ENCODE measurements at regions not wholly inside any gene's neighbourhood (a gene's known extent, or its start where the extent isn't known, plus 50 kb on each side); places are given as distances from the start of the nearest gene placed in this dataset.

GRCh38 chr11:131311776-131312514 is 58.5 kb upstream of the NTM start:
- DNase-seq (ENCODE audit: low spot score) (no peak), ATAC-seq (no peak)
- peaks cover 53% of the 10 kb centered on the region for H3K9me3 Mint-ChIP-seq
- TF ChIP-seq ZNF281 (CRISPR knock-in tag; IDR thresholded peaks at IDR 0.05), result no peak
- TF ChIP-seq ATF3 (CRISPR knock-in tag; conservative IDR thresholded peaks at IDR 0.05), result no peak
- no peak for TF ChIP-seq IRF2 (CRISPR knock-in tag; IDR thresholded peaks at IDR 0.05; ENCODE audit: borderline replicate concordance, low read depth)
- TF ChIP-seq ZNF671 (CRISPR knock-in tag; IDR thresholded peaks at IDR 0.05), result no peak
- no peak for TF ChIP-seq ZNF423 (CRISPR knock-in tag; IDR thresholded peaks at IDR 0.05)
- TF ChIP-seq SOX15 (CRISPR knock-in tag; IDR thresholded peaks at IDR 0.05), result no peak
- no peak for TF ChIP-seq HMGXB4 (CRISPR knock-in tag; IDR thresholded peaks at IDR 0.05)
- TF ChIP-seq SP1 (CRISPR knock-in tag; conservative IDR thresholded peaks at IDR 0.05), result no peak
- TF ChIP-seq JAZF1 (CRISPR knock-in tag; IDR thresholded peaks at IDR 0.05), result no peak
- TF ChIP-seq ZNF396 (CRISPR knock-in tag; IDR thresholded peaks at IDR 0.05; ENCODE audit: borderline replicate concordance), result no peak
- no peak for TF ChIP-seq ERG (CRISPR knock-in tag; IDR thresholded peaks at IDR 0.05)
- no peak for TF ChIP-seq IRF1 (CRISPR knock-in tag; IDR thresholded peaks at IDR 0.05)
- peaks cover 25% of the 10 kb centered on the region for H3K27me3 Mint-ChIP-seq (ENCODE audit: low read depth)
- peaks cover 7% of the 10 kb centered on the region; the same call in 1 of the 2 replicates for H3K4me1 Mint-ChIP-seq
- ChIA-PET CTCF (no interaction called here), POLR2A (no interaction called here)
- no peak overlapping the region for H3K27ac Mint-ChIP-seq
- peaks cover 59% of the 10 kb centered on the region for H3K36me3 Mint-ChIP-seq
- H3K4me3 Mint-ChIP-seq, result no peak overlapping the region
